ENCODE measurements at regions not wholly inside any gene's neighbourhood (a gene's known extent, or its start where the extent isn't known, plus 50 kb on each side); places are given as distances from the start of the nearest gene placed in this dataset.

DNA sequence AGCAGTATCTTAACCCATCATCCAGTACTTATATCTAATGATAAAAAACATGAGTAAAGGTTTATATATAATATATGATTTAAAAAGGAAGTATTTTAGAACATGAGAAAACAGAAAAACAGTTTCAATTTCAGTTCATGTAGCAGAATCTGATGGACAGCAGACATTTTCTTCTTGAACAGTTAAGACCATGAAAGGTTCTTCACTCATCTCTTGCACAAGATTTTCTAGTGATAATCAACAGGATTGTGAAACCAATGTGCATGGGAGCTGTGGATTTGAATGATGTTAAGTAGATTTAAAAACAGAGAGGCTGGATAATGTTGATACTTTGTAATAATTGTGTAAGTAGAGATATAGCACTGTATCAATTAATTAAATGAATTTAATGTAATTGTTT is 1297.6 kb downstream of the BRINP3 start:
- TF ChIP-seq, protein P1, sequence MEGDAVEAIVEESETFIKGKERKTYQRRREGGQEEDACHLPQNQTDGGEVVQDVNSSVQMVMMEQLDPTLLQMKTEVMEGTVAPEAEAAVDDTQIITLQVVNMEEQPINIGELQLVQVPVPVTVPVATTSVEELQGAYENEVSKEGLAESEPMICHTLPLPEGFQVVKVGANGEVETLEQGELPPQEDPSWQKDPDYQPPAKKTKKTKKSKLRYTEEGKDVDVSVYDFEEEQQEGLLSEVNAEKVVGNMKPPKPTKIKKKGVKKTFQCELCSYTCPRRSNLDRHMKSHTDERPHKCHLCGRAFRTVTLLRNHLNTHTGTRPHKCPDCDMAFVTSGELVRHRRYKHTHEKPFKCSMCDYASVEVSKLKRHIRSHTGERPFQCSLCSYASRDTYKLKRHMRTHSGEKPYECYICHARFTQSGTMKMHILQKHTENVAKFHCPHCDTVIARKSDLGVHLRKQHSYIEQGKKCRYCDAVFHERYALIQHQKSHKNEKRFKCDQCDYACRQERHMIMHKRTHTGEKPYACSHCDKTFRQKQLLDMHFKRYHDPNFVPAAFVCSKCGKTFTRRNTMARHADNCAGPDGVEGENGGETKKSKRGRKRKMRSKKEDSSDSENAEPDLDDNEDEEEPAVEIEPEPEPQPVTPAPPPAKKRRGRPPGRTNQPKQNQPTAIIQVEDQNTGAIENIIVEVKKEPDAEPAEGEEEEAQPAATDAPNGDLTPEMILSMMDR (IDR thresholded peaks at IDR 0.05; ENCODE audit: low read depth, low read length) = no peak
- no peak overlapping the region for H3K4me3 ChIP-seq (ENCODE audit: low read depth, low read length)

DNA sequence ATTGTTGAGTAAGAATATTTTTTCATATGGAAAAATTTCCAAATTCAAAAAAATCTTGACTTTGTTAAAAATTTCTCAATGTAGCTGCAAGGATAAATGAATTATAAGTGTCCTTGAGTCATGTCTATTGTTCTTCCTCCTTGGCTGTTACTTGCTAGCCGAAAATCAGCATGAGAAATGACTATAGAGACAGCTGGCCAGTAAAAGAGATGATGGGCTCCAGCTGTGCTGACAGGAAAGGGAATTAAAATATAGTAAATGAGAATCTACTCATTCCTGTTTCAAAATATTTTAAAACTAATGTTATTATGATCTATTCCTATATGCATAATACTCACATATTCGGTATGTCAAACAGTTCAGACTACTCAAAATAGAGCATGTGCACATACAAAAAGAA is 1292.6 kb downstream of the BRINP3 start:
- TF ChIP-seq, protein P1 (IDR thresholded peaks at IDR 0.05; ENCODE audit: low read depth, low read length) = no peak
- H3K4me3 ChIP-seq (ENCODE audit: low read depth, low read length) = no peak overlapping the region

DNA sequence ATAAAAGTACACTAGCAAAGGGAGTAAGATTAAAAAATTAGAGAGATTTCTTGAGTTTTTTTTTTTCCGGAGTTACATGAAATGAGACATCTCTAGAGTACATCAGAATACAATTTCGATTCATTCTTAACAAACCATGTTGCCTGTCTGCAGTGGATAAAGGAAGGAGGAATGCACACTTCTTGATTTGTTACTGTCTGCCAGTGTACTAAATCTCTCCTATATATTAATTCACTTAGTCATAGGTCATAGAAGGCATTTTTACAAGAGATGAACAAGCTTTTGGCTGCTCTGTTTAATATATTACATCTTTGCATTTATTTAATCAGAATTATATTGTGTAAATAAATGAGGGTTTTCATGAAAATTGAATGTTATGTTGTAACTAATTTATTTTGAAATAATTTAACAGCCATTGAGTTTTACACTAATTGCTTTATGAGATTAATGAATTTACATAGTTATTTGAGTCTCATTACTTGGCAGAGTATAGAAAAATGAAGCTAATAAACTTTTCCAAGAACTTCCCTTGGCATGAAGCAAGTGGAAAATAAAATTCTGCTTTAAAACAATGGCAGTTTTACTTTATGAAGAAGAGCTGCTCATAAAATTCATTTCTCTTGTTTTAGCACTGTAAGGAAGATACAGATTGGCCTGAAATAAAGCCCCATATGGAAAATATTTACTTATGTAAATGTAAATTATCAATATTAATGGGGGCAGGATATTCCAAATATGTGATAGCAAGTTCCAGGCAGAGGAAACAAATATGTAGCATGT is 1284.7 kb downstream of the BRINP3 start:
- no peak overlapping the region for H3K4me3 ChIP-seq (ENCODE audit: low read depth, low read length)
- TF ChIP-seq, protein P1 (IDR thresholded peaks at IDR 0.05; ENCODE audit: low read depth, low read length) = no peak

DNA sequence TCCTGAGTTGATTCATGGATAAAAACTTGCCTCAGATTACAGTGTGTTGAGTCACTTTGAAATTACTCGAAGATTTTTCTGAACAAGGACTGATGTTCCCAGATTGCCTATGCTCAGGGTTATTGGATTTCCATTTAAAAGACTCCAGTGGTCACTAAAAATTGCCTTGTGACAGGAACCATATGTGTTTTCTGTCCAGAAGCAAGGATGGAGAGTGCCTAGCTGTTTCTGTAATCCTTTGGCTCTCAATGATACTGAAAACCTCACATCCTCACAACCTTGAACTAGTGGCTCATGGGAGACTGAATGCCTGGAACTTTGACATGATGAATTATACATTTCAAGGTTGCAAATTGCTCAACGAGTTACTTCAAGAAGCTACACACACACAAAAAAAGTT is 1271.8 kb downstream of the BRINP3 start:
- no peak overlapping the region for H3K4me3 ChIP-seq (ENCODE audit: low read depth, low read length)
- TF ChIP-seq, protein P1 (IDR thresholded peaks at IDR 0.05; ENCODE audit: low read depth, low read length) = no peak

DNA sequence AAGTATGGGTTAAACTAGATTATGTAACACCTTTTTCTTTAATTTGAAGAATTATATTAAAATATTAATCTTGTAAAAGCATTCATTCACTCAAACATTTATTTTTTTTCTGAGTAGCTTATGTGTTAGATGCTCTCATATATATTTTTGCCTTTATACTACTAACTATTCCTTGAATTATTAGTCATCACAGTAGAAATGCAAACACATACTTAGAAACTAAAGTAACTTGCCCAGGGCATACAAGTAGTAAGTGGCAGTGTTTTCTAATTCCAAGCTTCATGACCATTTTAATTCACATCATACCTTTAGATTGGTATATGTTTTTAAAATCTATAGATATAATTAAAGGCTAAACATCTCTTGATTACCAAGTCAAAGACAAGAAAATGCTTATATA is 1271.0 kb downstream of the BRINP3 start:
- no peak overlapping the region for H3K4me3 ChIP-seq (ENCODE audit: low read depth, low read length)
- TF ChIP-seq, protein P1 (IDR thresholded peaks at IDR 0.05; ENCODE audit: low read depth, low read length) = no peak

DNA sequence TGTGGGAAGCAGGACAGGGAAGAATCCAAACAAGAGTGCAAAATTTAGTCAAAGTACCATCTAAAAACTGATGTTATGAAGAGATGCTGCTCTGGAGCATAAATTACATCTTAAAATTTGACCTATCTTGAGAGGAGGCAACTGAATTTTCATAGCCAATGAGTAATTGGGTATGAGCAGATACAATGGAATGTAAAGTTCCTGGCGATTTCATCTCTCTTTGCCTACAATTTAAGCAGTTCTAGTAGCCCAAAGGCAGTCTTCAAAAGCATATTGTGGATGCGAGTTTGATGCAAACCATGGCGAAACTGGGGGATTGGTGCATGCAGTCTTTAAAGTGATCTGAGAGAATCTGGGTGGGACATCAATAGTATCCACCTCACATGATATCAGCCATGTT is 1265.9 kb downstream of the BRINP3 start:
- no peak overlapping the region for H3K4me3 ChIP-seq (ENCODE audit: low read depth, low read length)
- TF ChIP-seq, protein P1 (IDR thresholded peaks at IDR 0.05; ENCODE audit: low read depth, low read length) = no peak

DNA sequence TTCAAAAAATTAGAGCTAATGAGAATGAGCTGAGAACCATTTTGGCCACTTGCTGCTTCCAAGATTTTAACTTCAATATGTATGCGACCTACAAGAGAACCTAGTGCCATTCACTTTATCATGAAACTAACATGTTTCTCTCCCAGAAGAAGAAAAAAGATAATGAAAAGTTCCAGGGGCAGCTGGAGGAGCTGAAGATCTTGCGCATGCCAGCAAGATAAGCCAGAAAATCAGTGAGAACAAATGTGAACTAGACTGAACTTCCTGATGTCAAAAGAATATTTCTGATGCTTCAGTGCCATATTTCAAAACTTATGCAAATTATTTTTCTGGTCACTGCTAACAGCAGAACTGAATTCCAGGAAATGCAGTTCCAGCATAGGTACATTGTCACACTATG is 1265.1 kb downstream of the BRINP3 start:
- TF ChIP-seq, protein P1 (IDR thresholded peaks at IDR 0.05; ENCODE audit: low read depth, low read length) = no peak
- no peak overlapping the region for H3K4me3 ChIP-seq (ENCODE audit: low read depth, low read length)

Measured in WI38 (cell line).